ENCODE measurements at regions not wholly inside any gene's neighbourhood (a gene's known extent, or its start where the extent isn't known, plus 50 kb on each side); places are given as distances from the start of the nearest gene placed in this dataset.

GRCh38 chr3:193903966-193904365, 232.0 kb upstream of the HES1 start:
- no peak for TF ChIP-seq MAX (IDR thresholded peaks at IDR 0.05; ENCODE audit: low read depth, low read length)
- TF ChIP-seq CTCF (IDR thresholded peaks at IDR 0.05; ENCODE audit: low read depth, low read length) = no peak
